ENCODE measurements at regions not wholly inside any gene's neighbourhood (a gene's known extent, or its start where the extent isn't known, plus 50 kb on each side); places are given as distances from the start of the nearest gene placed in this dataset.

GRCh38 chr4:20505927-20506326, 194.3 kb upstream of the PACRGL start:
- H3K27ac ChIP-seq: no peak overlapping the region
- H3K9me3 ChIP-seq: no peaks in the 10 kb centered on the region
- no peaks in the 10 kb centered on the region for H3K36me3 ChIP-seq
- H3K4me3 ChIP-seq: no peak overlapping the region
- FAIRE-seq (no peak), ATAC-seq (no peak), DNase-seq (no peak)
- WGBS, 2 donors: 91 to 94% methylated on average over 1 of the region's 1 CpG
- no peaks in the 10 kb centered on the region for H3K4me1 ChIP-seq
- intact Hi-C loops (cut with DNase I): no loop called here
- no peak for TF ChIP-seq CTCF (IDR thresholded peaks at IDR 0.05)
- H3K27me3 ChIP-seq: no peaks in the 10 kb centered on the region

GRCh38 chr4:20506827-20507226, 193.4 kb upstream of the PACRGL start:
- intact Hi-C loops (cut with DNase I): no loop called here

GRCh38 chr4:20509315-20509714, 190.9 kb upstream of the PACRGL start:
- H3K27ac ChIP-seq: no peak overlapping the region
- H3K4me1 ChIP-seq: peaks cover 0 to 6% (median 0%) of the 10 kb centered on the region in 3 donors
- WGBS, 2 donors: 77 to 81% methylated on average over 2 of the region's 2 CpGs
- DNase-seq (no peak), FAIRE-seq (no peak), ATAC-seq (no peak)
- H3K36me3 ChIP-seq: no peaks in the 10 kb centered on the region
- no peak overlapping the region for H3K4me3 ChIP-seq
- no peaks in the 10 kb centered on the region for H3K27me3 ChIP-seq
- no peak for TF ChIP-seq CTCF (IDR thresholded peaks at IDR 0.05)
- H3K9me3 ChIP-seq: no peaks in the 10 kb centered on the region
- intact Hi-C loops (cut with DNase I): no loop called here

More at GRCh38 chr4:20506827-20507226, 193.4 kb upstream of the PACRGL start:
- peaks cover 0 to 2% (median 0%) of the 10 kb centered on the region in 3 donors for H3K4me1 ChIP-seq
- H3K4me3 ChIP-seq: no peak overlapping the region
- H3K36me3 ChIP-seq: no peaks in the 10 kb centered on the region
- no peak overlapping the region for H3K27ac ChIP-seq
- DNase-seq: no peak
- TF ChIP-seq CTCF (IDR thresholded peaks at IDR 0.05): no peak
- no peaks in the 10 kb centered on the region for H3K27me3 ChIP-seq
- H3K9me3 ChIP-seq: no peaks in the 10 kb centered on the region
- ATAC-seq: no peak
- no peak for FAIRE-seq
- WGBS, 2 donors: 84 to 85% methylated on average over 2 of the region's 2 CpGs

- H3K4me1 ChIP-seq: peaks cover 0 to 6% (median 0%) of the 10 kb centered on the region in 3 donors
- no peak overlapping the region for H3K27ac ChIP-seq
- no peak for DNase-seq
- ATAC-seq: peak in 2 of 4 donors; percentile 32 to 40
- intact Hi-C loops (cut with DNase I): no loop called here
- FAIRE-seq: no peak
- no peak overlapping the region for H3K4me3 ChIP-seq
- H3K9me3 ChIP-seq: no peaks in the 10 kb centered on the region
- TF ChIP-seq CTCF (IDR thresholded peaks at IDR 0.05): no peak
- WGBS, 2 donors: 49 to 58% methylated on average over 7 of the region's 7 CpGs
- H3K27me3 ChIP-seq: no peaks in the 10 kb centered on the region
- H3K36me3 ChIP-seq: no peaks in the 10 kb centered on the region
Observed at GRCh38 chr4:20512033-20512792, 188.0 kb upstream of the PACRGL start.

GRCh38 chr4:20512985-20513384, 187.3 kb upstream of the PACRGL start:
- H3K4me3 ChIP-seq: no peak overlapping the region
- H3K9me3 ChIP-seq: no peaks in the 10 kb centered on the region
- DNase-seq (no peak), FAIRE-seq (no peak), ATAC-seq (no peak)
- 50% methylated on average over 5 of the region's 5 CpGs for WGBS, 2 donors
- H3K4me1 ChIP-seq: peaks cover 0 to 6% (median 0%) of the 10 kb centered on the region in 3 donors
- intact Hi-C loops (cut with DNase I): no loop called here
- H3K36me3 ChIP-seq: no peaks in the 10 kb centered on the region
- no peaks in the 10 kb centered on the region for H3K27me3 ChIP-seq
- no peak for TF ChIP-seq CTCF (IDR thresholded peaks at IDR 0.05)
- no peak overlapping the region for H3K27ac ChIP-seq

Data from pancreas (tissue), 10 donors.